ENCODE measurements at regions not wholly inside any gene's neighbourhood (a gene's known extent, or its start where the extent isn't known, plus 50 kb on each side); places are given as distances from the start of the nearest gene placed in this dataset.

- DNase-seq (ENCODE audit: low read depth), result peak; percentile 47
- H3K4me3 ChIP-seq (ENCODE audit: low read depth, low read length), result no peak overlapping the region
- TF ChIP-seq CTCF (conservative IDR thresholded peaks at IDR 0.05; ENCODE audit: low read depth, low read length), result no peak
Measured at GRCh38 chr7:114818501-114818900, 103.4 kb upstream of the MDFIC start.

DNA sequence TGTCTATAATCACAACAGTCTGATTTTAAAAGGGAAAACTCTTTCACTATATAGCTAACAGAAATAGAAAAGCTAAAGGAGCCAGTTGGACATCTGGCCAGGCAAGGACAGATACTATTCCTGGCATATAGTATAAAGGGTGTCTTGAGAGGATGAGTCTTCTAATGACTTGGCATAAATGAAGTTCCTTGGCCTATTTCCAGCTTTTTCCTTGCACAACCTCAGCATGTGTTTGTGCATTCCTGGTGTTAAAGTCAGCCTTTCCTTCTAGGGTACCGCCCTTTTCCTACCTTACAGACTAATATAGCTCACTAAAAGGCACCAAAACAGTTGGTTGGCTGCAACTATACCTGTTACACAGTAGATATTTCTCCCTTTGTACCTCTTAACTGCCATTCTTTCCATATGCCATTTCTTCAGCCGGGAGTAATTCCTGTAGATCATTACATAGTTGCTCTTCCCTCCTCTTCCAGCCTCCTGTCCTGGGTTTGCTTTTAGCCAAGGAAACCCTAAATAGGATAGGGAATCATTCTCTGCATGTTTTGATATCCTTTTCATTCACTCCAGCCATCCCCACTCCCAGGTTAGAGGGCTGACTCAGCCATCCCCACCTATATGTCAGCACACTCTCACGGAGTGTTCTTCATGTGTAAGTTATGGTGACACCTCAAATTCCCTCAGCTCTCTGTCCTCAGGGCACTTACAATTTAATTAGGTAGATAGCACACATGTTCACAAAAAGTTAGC, 102.1 kb upstream of the MDFIC start:
- H3K4me3 ChIP-seq (ENCODE audit: low read depth, low read length), result no peak overlapping the region
- DNase-seq (ENCODE audit: low read depth), result peak; percentile 99
- no peak for TF ChIP-seq CTCF (conservative IDR thresholded peaks at IDR 0.05; ENCODE audit: low read depth, low read length)

DNA sequence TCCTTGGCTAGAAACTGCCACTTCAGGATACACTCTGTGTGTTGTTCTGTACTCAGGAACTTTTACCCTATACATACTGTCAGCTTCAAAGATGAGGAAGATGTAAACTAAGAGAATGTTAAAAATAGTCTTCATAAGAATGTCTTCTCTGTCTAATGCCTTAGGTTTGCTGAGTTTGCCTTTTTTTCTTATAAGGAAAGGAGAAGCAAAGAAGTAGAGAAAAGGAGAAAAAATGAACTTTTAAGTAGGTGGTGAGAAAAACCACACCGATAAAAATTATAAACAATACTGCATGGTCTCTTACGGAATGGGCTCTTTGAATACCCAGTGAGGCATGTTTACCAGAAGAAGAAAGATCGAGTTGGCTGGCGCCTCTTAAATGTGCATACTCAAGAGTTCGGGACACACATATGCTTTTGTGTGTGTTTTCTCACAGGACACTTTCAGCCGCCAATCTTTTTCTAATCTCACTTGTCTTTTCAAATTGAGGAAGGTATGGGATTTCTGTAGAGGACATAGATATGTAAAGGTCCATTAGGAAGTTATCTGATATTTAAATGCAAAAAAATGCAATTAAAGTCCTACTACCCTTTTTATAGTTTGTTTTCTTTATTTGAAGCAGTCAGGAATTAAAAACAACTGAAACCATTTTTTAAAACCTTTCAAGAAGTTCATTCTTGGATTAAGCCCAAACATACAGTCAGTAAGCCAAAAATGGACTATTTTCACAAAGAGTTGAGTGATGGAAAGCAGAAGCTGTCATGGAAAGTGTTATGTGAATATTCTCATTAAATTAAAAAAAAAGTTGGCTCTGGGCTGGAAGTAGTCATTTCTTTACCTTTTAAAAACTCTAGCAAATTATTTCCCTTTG, 100.6 kb upstream of the MDFIC start:
- DNase-seq (ENCODE audit: low read depth), result no peak
- no peak for TF ChIP-seq CTCF (conservative IDR thresholded peaks at IDR 0.05; ENCODE audit: low read depth, low read length)
- H3K4me3 ChIP-seq (ENCODE audit: low read depth, low read length), result no peak overlapping the region

GRCh38 chr7:114822131-114822530, 99.8 kb upstream of the MDFIC start:
- DNase-seq (ENCODE audit: low read depth), result no peak
- TF ChIP-seq CTCF (conservative IDR thresholded peaks at IDR 0.05; ENCODE audit: low read depth, low read length), result no peak
- H3K4me3 ChIP-seq (ENCODE audit: low read depth, low read length), result no peak overlapping the region

GRCh38 chr7:114822844-114823243, 99.0 kb upstream of the MDFIC start:
- no peak for DNase-seq (ENCODE audit: low read depth)
- TF ChIP-seq CTCF (conservative IDR thresholded peaks at IDR 0.05; ENCODE audit: low read depth, low read length), result no peak
- H3K4me3 ChIP-seq (ENCODE audit: low read depth, low read length), result no peak overlapping the region

- H3K4me3 ChIP-seq (ENCODE audit: low read depth, low read length), result no peak overlapping the region
- TF ChIP-seq CTCF (conservative IDR thresholded peaks at IDR 0.05; ENCODE audit: low read depth, low read length), result no peak
- no peak for DNase-seq (ENCODE audit: low read depth)
Measured at GRCh38 chr7:114823290-114823689, 98.6 kb upstream of the MDFIC start.

Measured in epithelial cell of proximal tubule (primary cell).